ENCODE measurements at regions not wholly inside any gene's neighbourhood (a gene's known extent, or its start where the extent isn't known, plus 50 kb on each side); places are given as distances from the start of the nearest gene placed in this dataset.

DNA sequence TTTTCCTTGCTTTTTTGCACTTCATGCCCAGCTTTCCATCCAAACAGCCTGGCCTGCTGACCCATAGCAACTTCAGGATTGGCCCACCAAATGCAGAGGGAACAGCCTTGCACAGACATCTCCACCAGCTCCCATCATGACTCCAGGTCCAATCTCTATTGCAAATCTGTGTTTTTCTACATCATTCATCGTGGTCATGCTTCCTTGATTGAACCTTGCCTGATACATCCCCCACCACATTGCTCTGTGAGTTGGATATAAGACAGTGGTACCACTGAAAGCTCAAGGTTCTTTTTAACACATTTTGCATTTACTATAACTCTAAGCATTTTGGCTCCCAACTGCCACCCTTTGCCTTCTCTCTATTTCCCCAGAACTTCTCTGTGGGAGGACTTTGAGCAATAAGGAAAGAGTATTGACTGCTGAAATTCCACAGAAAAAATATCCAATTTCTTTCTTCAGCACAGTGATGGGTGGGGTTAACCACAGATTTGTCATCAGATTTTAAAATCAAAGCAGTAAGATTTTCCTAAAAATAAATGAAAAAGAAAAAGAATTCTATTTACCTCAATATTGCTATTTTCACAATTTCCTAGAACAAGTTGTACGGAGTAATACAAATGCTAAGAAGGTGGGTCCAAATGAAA is 114.6 kb upstream of the GALNT15 start:
- H3K4me2 ChIP-seq (ENCODE audit: insufficient read depth, insufficient read length, low read length), result no peak overlapping the region
- no peak overlapping the region for H2BK120ac ChIP-seq (ENCODE audit: low read depth, low read length, poor library complexity, severe bottlenecking)
- no peak overlapping the region; a peak in 1 of 7 replicates for H3K27ac Mint-ChIP-seq
- H3T11ph ChIP-seq (ENCODE audit: low read length), result no peak overlapping the region
- no peak overlapping the region for H2BK5ac ChIP-seq (ENCODE audit: insufficient read length, low read length)
- no peak overlapping the region for H2AFZ ChIP-seq (ENCODE audit: low read length)
- no peaks in the 10 kb centered on the region for H3K79me1 ChIP-seq (ENCODE audit: insufficient read depth, low read depth, low read length, poor library complexity, severe bottlenecking)
- H3K27me3 Mint-ChIP-seq (ENCODE audit: low read depth), result peaks cover 7% of the 10 kb centered on the region; the same call in 1 of the 2 replicates
- no peak overlapping the region for H3K56ac ChIP-seq (ENCODE audit: insufficient read length, low read depth, low read length)
- H3K27ac ChIP-seq (ENCODE audit: insufficient read length, low read depth, low read length), result no peak overlapping the region
- no peak overlapping the region for H3K23ac ChIP-seq (ENCODE audit: insufficient read length, low read depth, low read length)
- no peak overlapping the region for H2BK15ac ChIP-seq (ENCODE audit: low read depth, low read length)
- H3K23me2 ChIP-seq (ENCODE audit: insufficient read length, low read depth, low read length, poor library complexity, severe bottlenecking), result no peaks in the 10 kb centered on the region
- H3K27me3 ChIP-seq (ENCODE audit: insufficient read depth, low read length), result no peaks in the 10 kb centered on the region
- no peak overlapping the region for H3K9ac ChIP-seq (ENCODE audit: extremely low read depth, insufficient read length, low read length)
- no peak overlapping the region for H3K4ac ChIP-seq (ENCODE audit: low read depth, low read length)
- H4K8ac ChIP-seq (replicated peaks; ENCODE audit: insufficient read length, low read depth, low read length), result no peak overlapping the region
- H3K18ac ChIP-seq (ENCODE audit: insufficient read length, low read depth, low read length), result no peak overlapping the region
- peaks cover 3 to 12% of the 10 kb centered on the region in 2 experiments; a peak in 3 of 4 replicates for H3K4me1 Mint-ChIP-seq
- no peak overlapping the region for H3K4me3 Mint-ChIP-seq
- H3K4me1 ChIP-seq (ENCODE audit: insufficient read depth, low read length), result no peaks in the 10 kb centered on the region
- H4K5ac ChIP-seq (ENCODE audit: insufficient read length, low read depth, low read length), result no peak overlapping the region
- no peaks in the 10 kb centered on the region for H3K36me3 Mint-ChIP-seq (ENCODE audit: insufficient read depth in 1 of 3, low read depth in 3 of 3)
- TF ChIP-seq, protein P1, sequence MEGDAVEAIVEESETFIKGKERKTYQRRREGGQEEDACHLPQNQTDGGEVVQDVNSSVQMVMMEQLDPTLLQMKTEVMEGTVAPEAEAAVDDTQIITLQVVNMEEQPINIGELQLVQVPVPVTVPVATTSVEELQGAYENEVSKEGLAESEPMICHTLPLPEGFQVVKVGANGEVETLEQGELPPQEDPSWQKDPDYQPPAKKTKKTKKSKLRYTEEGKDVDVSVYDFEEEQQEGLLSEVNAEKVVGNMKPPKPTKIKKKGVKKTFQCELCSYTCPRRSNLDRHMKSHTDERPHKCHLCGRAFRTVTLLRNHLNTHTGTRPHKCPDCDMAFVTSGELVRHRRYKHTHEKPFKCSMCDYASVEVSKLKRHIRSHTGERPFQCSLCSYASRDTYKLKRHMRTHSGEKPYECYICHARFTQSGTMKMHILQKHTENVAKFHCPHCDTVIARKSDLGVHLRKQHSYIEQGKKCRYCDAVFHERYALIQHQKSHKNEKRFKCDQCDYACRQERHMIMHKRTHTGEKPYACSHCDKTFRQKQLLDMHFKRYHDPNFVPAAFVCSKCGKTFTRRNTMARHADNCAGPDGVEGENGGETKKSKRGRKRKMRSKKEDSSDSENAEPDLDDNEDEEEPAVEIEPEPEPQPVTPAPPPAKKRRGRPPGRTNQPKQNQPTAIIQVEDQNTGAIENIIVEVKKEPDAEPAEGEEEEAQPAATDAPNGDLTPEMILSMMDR (conservative IDR thresholded peaks at IDR 0.05), result no peak
- H3K9me3 Mint-ChIP-seq, result no peaks in the 10 kb centered on the region
- H3K79me2 ChIP-seq (ENCODE audit: insufficient read depth, low read length), result no peaks in the 10 kb centered on the region
- no peak overlapping the region for H2BK12ac ChIP-seq (ENCODE audit: insufficient read length, low read depth, low read length)
- no peak overlapping the region for H4K91ac ChIP-seq (ENCODE audit: insufficient read length, low read depth, low read length)
- no peaks in the 10 kb centered on the region for H4K20me1 ChIP-seq (ENCODE audit: control insufficient read depth, insufficient read depth, insufficient read length)
- no peak overlapping the region for H3K14ac ChIP-seq (ENCODE audit: insufficient read depth, low read length)
- H3K9me3 ChIP-seq (ENCODE audit: control insufficient read depth, low read depth, low read length), result no peaks in the 10 kb centered on the region
- no peak overlapping the region for H2BK20ac ChIP-seq (ENCODE audit: low read depth, low read length, poor library complexity, severe bottlenecking)
- WGBS (ENCODE audit: extremely low coverage, insufficient read length, low lambda C conversion rate), result no CpG with 5 or more reads among the region's 2 CpGs
- H2AK5ac ChIP-seq (ENCODE audit: insufficient read length, low read length), result no peak overlapping the region
- DNase-seq, result no peak
